Upper lobe of left lung (tissue), 4 donors: ENCODE measurements at regions not wholly inside any gene's neighbourhood (a gene's known extent, or its start where the extent isn't known, plus 50 kb on each side); places are given as distances from the start of the nearest gene placed in this dataset.

Experiments
- CTCF ChIP-seq, 6 experiments: fragments of 450-650 bp in 4 of 6; fragments of 200-600 bp in 2 of 6; sonication (generic) in 2 of 6; IDR thresholded peaks; one replicate each; pipeline ENCODE4 v1.5.1; 2016 to 2019; ENCODE audit warnings: antibody characterized with exemption in 6 of 6
- POLR2AphosphoS5 ChIP-seq, 2 donors: sonication (generic); formaldehyde crosslinking; IDR thresholded peaks; one replicate each; pipeline ENCODE4 v1.5.1; 2017; ENCODE audit warnings: antibody characterized with exemption in 2 of 2

- TF ChIP-seq POLR2AphosphoS5 (IDR thresholded peaks at IDR 0.05) (no peak), CTCF (IDR thresholded peaks at IDR 0.05) (no peak)
These were observed 741.1 kb upstream of the ID2 start for GRCh38 chr2:7940723-7941122.
